22Rv1 (cell line): ENCODE measurements at regions not wholly inside any gene's neighbourhood (a gene's known extent, or its start where the extent isn't known, plus 50 kb on each side); places are given as distances from the start of the nearest gene placed in this dataset.

Experiments
- ZFX ChIP-seq: fragments of 450-650 bp; IDR thresholded peaks from 2 replicates; pipeline ENCODE4 v1.6.1; 2017; ENCODE audit warnings: antibody characterized with exemption, borderline replicate concordance
- TF ChIP-seq, protein P1 (sequence below): fragments of 450-650 bp; IDR thresholded peaks from 2 replicates; pipeline ENCODE4 v1.5.1; 2017; ENCODE audit warnings: mild to moderate bottlenecking

DNA sequence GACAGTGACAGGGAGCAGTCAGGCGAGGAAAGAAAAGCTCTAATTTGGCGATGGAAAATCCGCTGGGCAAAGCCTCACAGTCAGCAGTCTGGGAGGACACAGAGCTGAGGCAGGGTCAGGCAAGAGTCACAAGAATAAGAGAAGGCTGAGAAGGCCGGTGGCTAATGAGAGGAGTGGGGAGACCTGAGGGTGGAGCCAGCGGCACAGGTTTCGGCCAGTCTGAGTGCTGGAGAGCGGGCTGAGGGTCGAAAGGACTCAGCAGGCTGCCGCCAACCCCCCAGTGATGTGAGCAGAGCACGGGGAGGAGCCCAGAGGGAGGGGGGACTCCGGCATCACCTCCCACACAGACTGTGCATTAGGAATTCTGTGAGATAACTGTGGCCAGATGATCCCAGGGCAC lies 500.6 kb upstream of the MYT1L start:
- TF ChIP-seq, protein P1, sequence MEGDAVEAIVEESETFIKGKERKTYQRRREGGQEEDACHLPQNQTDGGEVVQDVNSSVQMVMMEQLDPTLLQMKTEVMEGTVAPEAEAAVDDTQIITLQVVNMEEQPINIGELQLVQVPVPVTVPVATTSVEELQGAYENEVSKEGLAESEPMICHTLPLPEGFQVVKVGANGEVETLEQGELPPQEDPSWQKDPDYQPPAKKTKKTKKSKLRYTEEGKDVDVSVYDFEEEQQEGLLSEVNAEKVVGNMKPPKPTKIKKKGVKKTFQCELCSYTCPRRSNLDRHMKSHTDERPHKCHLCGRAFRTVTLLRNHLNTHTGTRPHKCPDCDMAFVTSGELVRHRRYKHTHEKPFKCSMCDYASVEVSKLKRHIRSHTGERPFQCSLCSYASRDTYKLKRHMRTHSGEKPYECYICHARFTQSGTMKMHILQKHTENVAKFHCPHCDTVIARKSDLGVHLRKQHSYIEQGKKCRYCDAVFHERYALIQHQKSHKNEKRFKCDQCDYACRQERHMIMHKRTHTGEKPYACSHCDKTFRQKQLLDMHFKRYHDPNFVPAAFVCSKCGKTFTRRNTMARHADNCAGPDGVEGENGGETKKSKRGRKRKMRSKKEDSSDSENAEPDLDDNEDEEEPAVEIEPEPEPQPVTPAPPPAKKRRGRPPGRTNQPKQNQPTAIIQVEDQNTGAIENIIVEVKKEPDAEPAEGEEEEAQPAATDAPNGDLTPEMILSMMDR: no peak
- TF ChIP-seq ZFX: no peak
